Kidney (tissue), 13 donors: ENCODE measurements at regions not wholly inside any gene's neighbourhood (a gene's known extent, or its start where the extent isn't known, plus 50 kb on each side); places are given as distances from the start of the nearest gene placed in this dataset.

Experiments used
- DNase-seq, 5 donors: peaks; one replicate each; pipeline ENCODE4 v3.0.0-alpha.2; 2013 to 2020
- FAIRE-seq: peaks from 2 replicates; lab custom pipeline; 2012; peaks lifted over from hg19 to GRCh38; lab: Jason Lieb, UNC
- H3K27ac ChIP-seq, 2 donors: one replicate each; pipeline ENCODE4 v1.7.0; 2013; ENCODE audit warnings: low read depth in 2 of 2, low read length in 2 of 2, inconsistent platforms in 1 of 2
- H3K27me3 ChIP-seq: one replicate; pipeline ENCODE4 v1.7.1; 2013; ENCODE audit warnings: low read length, inconsistent platforms; ENCODE audit not compliant: control insufficient read depth, insufficient read depth
- H3K36me3 ChIP-seq, 3 donors: one replicate each; pipeline versions ENCODE4 v1.7.0 to v1.7.1; 2013; ENCODE audit warnings: low read length in 3 of 3, control low read depth in 1 of 3, inconsistent platforms in 1 of 3; ENCODE audit not compliant: insufficient read depth in 3 of 3, control insufficient read depth in 2 of 3
- H3K4me1 ChIP-seq, 3 donors: one replicate each; pipeline versions ENCODE4 v1.7.0 to v1.7.1; 2013; ENCODE audit warnings: low read length in 3 of 3, inconsistent platforms in 1 of 3, low read depth in 1 of 3; ENCODE audit not compliant: control insufficient read depth in 2 of 3, insufficient read depth in 2 of 3
- H3K4me3 ChIP-seq, 3 donors: one replicate each; pipeline versions ENCODE4 v1.7.0 to v1.8.1; 2013; ENCODE audit warnings: low read length in 3 of 3, control low read depth in 1 of 3, inconsistent platforms in 1 of 3
- H3K9ac ChIP-seq, 3 donors: one replicate each; pipeline versions ENCODE4 v1.7.0 to v1.7.1; 2013; ENCODE audit warnings: low read length in 3 of 3, control low read depth in 1 of 3, inconsistent platforms in 1 of 3
- H3K9me3 ChIP-seq, 3 donors: one replicate each; pipeline versions ENCODE4 v1.7.0 to v1.7.1; 2013; ENCODE audit warnings: low read length in 3 of 3, control low read depth in 1 of 3, inconsistent platforms in 1 of 3; ENCODE audit not compliant: control insufficient read depth in 2 of 3, insufficient read depth in 1 of 3
- CTCF ChIP-seq: IDR thresholded peaks from 3 replicates; pipeline ENCODE4 v1.5.1; 2012; ENCODE audit warnings: mild to moderate bottlenecking, moderate library complexity, borderline replicate concordance; ENCODE audit not compliant: insufficient read depth; ENCODE audit errors: extremely low read depth
- intact Hi-C: fragments of 100-400 bp; cut with DNase I; formaldehyde crosslinking; loops from one replicate; pipeline ENCODE4 v1.11.1; 2022
- donor health status: control.
- donor health status: control.
- donor health status: control.
- donor health status: control.
- donor health status: control.
- donor health status: DM: yes; HTN: yes; CAD: no.
- donor health status: Normal renal cell carcinoma (clear cell type).

- Histone ChIP-seq H3K27me3 (no peaks in the 10 kb centered on the region), H3K4me3 (no peak overlapping the region), H3K4me1 (no peaks in the 10 kb centered on the region), H3K9ac (no peak overlapping the region), H3K9me3 (no peaks in the 10 kb centered on the region), H3K36me3 (no peaks in the 10 kb centered on the region), H3K27ac (no peak overlapping the region)
- intact Hi-C loops, result no loop called here
- TF ChIP-seq CTCF, result no peak
- DNase-seq, result no peak
- no peak for FAIRE-seq
Measured at GRCh38 chr3:86168512-86168911, 822.4 kb downstream of the VGLL3 start.

- peak; percentile 79 for FAIRE-seq
- DNase-seq, result no peak
- Histone ChIP-seq H3K27me3 (no peaks in the 10 kb centered on the region), H3K36me3 (no peaks in the 10 kb centered on the region), H3K4me3 (no peak overlapping the region), H3K4me1 (no peaks in the 10 kb centered on the region), H3K27ac (no peak overlapping the region), H3K9me3 (no peaks in the 10 kb centered on the region), H3K9ac (no peak overlapping the region)
- TF ChIP-seq CTCF, result no peak
- intact Hi-C loops, result no loop called here
Measured at GRCh38 chr3:86162521-86162920, 828.4 kb downstream of the VGLL3 start.

- Histone ChIP-seq H3K36me3 (no peaks in the 10 kb centered on the region), H3K4me1 (no peaks in the 10 kb centered on the region)
Measured at GRCh38 chr3:86161493-86161892, 829.5 kb downstream of the VGLL3 start.

More at GRCh38 chr3:86161493-86161892, 829.5 kb downstream of the VGLL3 start:
- Histone ChIP-seq H3K27me3 (no peaks in the 10 kb centered on the region), H3K4me3 (no peak overlapping the region), H3K9me3 (no peaks in the 10 kb centered on the region), H3K27ac (no peak overlapping the region), H3K9ac (no peak overlapping the region)
- DNase-seq, result no peak
- no peak for TF ChIP-seq CTCF
- FAIRE-seq, result no peak
- intact Hi-C loops, result no loop called here
